Mucosa of rectum (tissue), 2 donors: ENCODE measurements at regions not wholly inside any gene's neighbourhood (a gene's known extent, or its start where the extent isn't known, plus 50 kb on each side); places are given as distances from the start of the nearest gene placed in this dataset.

Experiments
- H3K27ac ChIP-seq, 2 donors: one replicate each; pipeline ENCODE4 v1.7.0; 2013; ENCODE audit warnings: inconsistent platforms in 2 of 2, low read depth in 2 of 2, low read length in 2 of 2
- H3K27me3 ChIP-seq, 2 donors: one replicate each; pipeline ENCODE4 v1.7.0; 2013; ENCODE audit warnings: low read length in 2 of 2; ENCODE audit not compliant: control insufficient read depth in 2 of 2, insufficient read depth in 2 of 2
- H3K36me3 ChIP-seq, 2 donors: one replicate each; pipeline ENCODE4 v1.7.0; 2013; ENCODE audit warnings: low read length in 2 of 2; ENCODE audit not compliant: control insufficient read depth in 2 of 2, insufficient read depth in 2 of 2
- H3K4me1 ChIP-seq, 2 donors: one replicate each; pipeline ENCODE4 v1.7.0; 2013; ENCODE audit warnings: low read length in 2 of 2, mild to moderate bottlenecking in 1 of 2; ENCODE audit not compliant: control insufficient read depth in 2 of 2, insufficient read depth in 2 of 2
- H3K4me3 ChIP-seq, 2 donors: one replicate each; pipeline ENCODE4 v1.7.0; 2013; ENCODE audit warnings: low read length in 2 of 2
- H3K9ac ChIP-seq, 2 donors: one replicate each; pipeline ENCODE4 v1.7.0; 2013; ENCODE audit warnings: low read length in 2 of 2, low read depth in 1 of 2, mild to moderate bottlenecking in 1 of 2
- H3K9me3 ChIP-seq, 2 donors: one replicate each; pipeline ENCODE4 v1.7.0; 2013; ENCODE audit warnings: low read length in 2 of 2; ENCODE audit not compliant: control insufficient read depth in 2 of 2
- donor health status: healthy.
- donor health status: Normal muscosa, but diverticular disease.

DNA sequence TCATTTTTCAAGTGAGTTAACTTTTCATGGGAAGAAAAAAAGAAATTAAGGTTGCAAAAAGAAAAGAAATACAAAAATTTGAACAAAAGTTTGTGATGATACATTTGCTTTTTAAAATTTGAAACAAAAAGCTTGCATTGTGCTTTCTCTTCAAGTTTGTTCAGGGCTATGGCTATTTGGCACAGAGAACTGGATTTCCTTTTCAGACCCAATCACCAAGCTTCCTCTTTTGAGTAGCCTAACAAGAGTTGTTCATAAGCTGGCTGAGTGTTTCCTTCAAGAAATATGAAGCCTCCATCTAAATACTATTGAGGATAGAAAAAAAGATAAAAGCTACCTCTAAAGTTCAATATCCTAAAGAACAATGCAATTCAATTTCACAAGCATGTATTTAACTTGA lies 787.8 kb downstream of the LIG4 start:
- Histone ChIP-seq H3K27ac (no peak overlapping the region), H3K36me3 (no peaks in the 10 kb centered on the region), H3K9me3 (no peaks in the 10 kb centered on the region), H3K9ac (no peak overlapping the region), H3K27me3 (no peaks in the 10 kb centered on the region), H3K4me3 (no peak overlapping the region), H3K4me1 (no peaks in the 10 kb centered on the region)

GRCh38 chr13:107422421-107422820 lies 792.9 kb downstream of the LIG4 start:
- no peak overlapping the region for H3K4me3 ChIP-seq
- H3K9ac ChIP-seq: no peak overlapping the region
- no peaks in the 10 kb centered on the region for H3K36me3 ChIP-seq
- no peaks in the 10 kb centered on the region for H3K4me1 ChIP-seq
- no peaks in the 10 kb centered on the region for H3K9me3 ChIP-seq
- no peaks in the 10 kb centered on the region for H3K27me3 ChIP-seq
- no peak overlapping the region for H3K27ac ChIP-seq

- Histone ChIP-seq H3K4me1 (no peaks in the 10 kb centered on the region), H3K4me3 (no peak overlapping the region), H3K9ac (no peak overlapping the region), H3K36me3 (no peaks in the 10 kb centered on the region), H3K27ac (no peak overlapping the region), H3K9me3 (no peaks in the 10 kb centered on the region), H3K27me3 (no peaks in the 10 kb centered on the region)
Observed at GRCh38 chr13:107421951-107422350, 793.4 kb downstream of the LIG4 start.

GRCh38 chr13:107421028-107421427 lies 794.3 kb downstream of the LIG4 start:
- Histone ChIP-seq H3K36me3 (no peaks in the 10 kb centered on the region), H3K27me3 (no peaks in the 10 kb centered on the region), H3K4me1 (no peaks in the 10 kb centered on the region), H3K9ac (no peak overlapping the region), H3K4me3 (no peak overlapping the region), H3K27ac (no peak overlapping the region), H3K9me3 (no peaks in the 10 kb centered on the region)

GRCh38 chr13:107413005-107413404 lies 802.3 kb downstream of the LIG4 start:
- no peak overlapping the region for H3K27ac ChIP-seq
- H3K9ac ChIP-seq: no peak overlapping the region
- H3K27me3 ChIP-seq: no peaks in the 10 kb centered on the region

GRCh38 chr13:107407074-107407473 lies 808.3 kb downstream of the LIG4 start:
- H3K4me1 ChIP-seq: no peaks in the 10 kb centered on the region
- no peaks in the 10 kb centered on the region for H3K9me3 ChIP-seq
- H3K9ac ChIP-seq: no peak overlapping the region
- H3K27me3 ChIP-seq: no peaks in the 10 kb centered on the region
- no peak overlapping the region for H3K4me3 ChIP-seq
- H3K36me3 ChIP-seq: no peaks in the 10 kb centered on the region
- H3K27ac ChIP-seq: no peak overlapping the region

More at GRCh38 chr13:107413005-107413404, 802.3 kb downstream of the LIG4 start:
- Histone ChIP-seq H3K9me3 (no peaks in the 10 kb centered on the region), H3K4me1 (no peaks in the 10 kb centered on the region), H3K36me3 (no peaks in the 10 kb centered on the region), H3K4me3 (no peak overlapping the region)

- H3K36me3 ChIP-seq: no peaks in the 10 kb centered on the region
- H3K27me3 ChIP-seq: no peaks in the 10 kb centered on the region
- no peaks in the 10 kb centered on the region for H3K4me1 ChIP-seq
Observed at GRCh38 chr13:107395927-107396662, 819.2 kb downstream of the LIG4 start.

DNA sequence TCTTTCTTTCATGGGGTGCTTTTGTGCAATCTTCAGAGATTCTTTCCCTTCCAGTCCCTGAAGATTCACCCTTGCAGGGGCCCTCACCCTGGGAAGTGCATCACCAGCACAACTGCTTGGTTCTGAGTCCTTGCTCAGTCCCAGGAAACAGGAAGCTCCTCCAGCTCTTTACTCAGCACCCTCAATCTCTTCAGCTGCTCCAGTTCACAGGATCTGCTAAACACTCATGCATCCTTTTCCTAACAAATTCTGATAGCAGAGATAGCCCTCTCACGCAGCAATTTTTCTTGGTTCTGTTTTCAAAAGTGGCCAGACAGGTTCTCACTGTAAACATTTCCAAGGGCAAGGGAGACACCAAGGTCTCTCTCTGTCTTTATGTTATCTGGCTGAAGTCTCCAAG lies 823.1 kb downstream of the LIG4 start:
- no peaks in the 10 kb centered on the region for H3K27me3 ChIP-seq
- H3K4me1 ChIP-seq: no peaks in the 10 kb centered on the region
- no peak overlapping the region for H3K4me3 ChIP-seq
- H3K9me3 ChIP-seq: no peaks in the 10 kb centered on the region
- no peak overlapping the region for H3K9ac ChIP-seq
- no peaks in the 10 kb centered on the region for H3K36me3 ChIP-seq
- no peak overlapping the region for H3K27ac ChIP-seq

More at GRCh38 chr13:107395927-107396662, 819.2 kb downstream of the LIG4 start:
- H3K9ac ChIP-seq: no peak overlapping the region
- no peaks in the 10 kb centered on the region for H3K9me3 ChIP-seq
- H3K4me3 ChIP-seq: no peak overlapping the region
- H3K27ac ChIP-seq: no peak overlapping the region

- Histone ChIP-seq H3K4me3 (no peak overlapping the region), H3K27ac (no peak overlapping the region), H3K9me3 (no peaks in the 10 kb centered on the region), H3K9ac (no peak overlapping the region), H3K27me3 (no peaks in the 10 kb centered on the region), H3K4me1 (no peaks in the 10 kb centered on the region), H3K36me3 (no peaks in the 10 kb centered on the region)
Observed at GRCh38 chr13:107387525-107387924, 819.6 kb upstream of the ARGLU1 start.

- Histone ChIP-seq H3K9ac (no peak overlapping the region), H3K9me3 (no peaks in the 10 kb centered on the region), H3K36me3 (no peaks in the 10 kb centered on the region), H3K27me3 (no peaks in the 10 kb centered on the region), H3K27ac (no peak overlapping the region), H3K4me1 (no peaks in the 10 kb centered on the region), H3K4me3 (no peak overlapping the region)
Observed at GRCh38 chr13:107379407-107380155, 811.6 kb upstream of the ARGLU1 start.
